Natural killer cell (primary cell): ENCODE measurements at regions not wholly inside any gene's neighbourhood (a gene's known extent, or its start where the extent isn't known, plus 50 kb on each side); places are given as distances from the start of the nearest gene placed in this dataset.

ENCODE experiments used
- ATAC-seq, 3 donors: fragments of 150-1000 bp in 2 of 3; fragments of 200-7000 bp in 1 of 3; cut with Tn5 transposase; 1 replicate in 1 of 3; 2 replicates in 2 of 3; pipeline ENCODE4 v1.10.0; 2021; ENCODE audit warnings: mild to moderate bottlenecking in 2 of 3, moderate library complexity in 2 of 3
- DNase-seq, 2 donors: peaks; one replicate each; pipeline versions ENCODE4 v3.0.0 to v3.0.0-alpha.2; 2013 to 2021; ENCODE audit warnings: mixed read lengths in 1 of 2
- H3K27ac ChIP-seq: one replicate; pipeline ENCODE4 v1.5.1; 2013; ENCODE audit warnings: mild to moderate bottlenecking, low read length
- H3K27me3 ChIP-seq: one replicate; pipeline ENCODE4 v1.6.1; 2013; ENCODE audit warnings: low read length; ENCODE audit not compliant: control insufficient read depth, insufficient read depth
- H3K36me3 ChIP-seq: one replicate; pipeline ENCODE4 v1.6.1; 2013; ENCODE audit warnings: low read length; ENCODE audit not compliant: control insufficient read depth, insufficient read depth
- H3K4me1 ChIP-seq: one replicate; pipeline ENCODE4 v1.6.1; 2013; ENCODE audit warnings: low read length; ENCODE audit not compliant: control insufficient read depth, insufficient read depth
- H3K4me3 ChIP-seq: one replicate; pipeline ENCODE4 v1.5.1; 2013; ENCODE audit warnings: low read length
- H3K9me3 ChIP-seq: one replicate; pipeline ENCODE4 v1.6.1; 2013; ENCODE audit warnings: low read length; ENCODE audit not compliant: control insufficient read depth, insufficient read depth
- H3K27ac Mint-ChIP-seq, 2 donors: one replicate each; pipeline ENCODE4 v1.8.0; 2022; ENCODE audit warnings: mild to moderate bottlenecking in 2 of 2, mixed read lengths in 2 of 2, moderate library complexity in 1 of 2
- H3K27me3 Mint-ChIP-seq, 2 donors: one replicate each; pipeline ENCODE4 v1.8.0; 2022; ENCODE audit warnings: low read depth in 2 of 2, mixed read lengths in 2 of 2
- H3K36me3 Mint-ChIP-seq: one replicate; pipeline ENCODE4 v1.8.0; 2022; ENCODE audit warnings: mixed read lengths
- H3K4me1 Mint-ChIP-seq, 2 donors: one replicate each; pipeline ENCODE4 v1.8.0; 2022; ENCODE audit warnings: mixed read lengths in 2 of 2
- H3K4me3 Mint-ChIP-seq: one replicate; pipeline ENCODE4 v1.8.0; 2022; ENCODE audit warnings: mild to moderate bottlenecking, moderate library complexity, mixed read lengths
- H3K9me3 Mint-ChIP-seq, 2 donors: one replicate each; pipeline ENCODE4 v1.8.0; 2022; ENCODE audit warnings: mixed read lengths in 2 of 2
- CTCF ChIP-seq: fragments of 200-600 bp; IDR thresholded peaks from one replicate; pipeline ENCODE4 v1.8.0; 2022; ENCODE audit warnings: antibody characterized with exemption
- WGBS: methylation state at CpG from one replicate; pipeline ENCODE4 v1.1.7; 2013; ENCODE audit warnings: missing lambda C conversion rate; ENCODE audit not compliant: insufficient coverage; 5-methylcytosine and 5-hydroxymethylcytosine counted together
- intact Hi-C: fragments of 100-400 bp; cut with micrococcal nuclease; formaldehyde crosslinking; loops from one replicate; pipeline ENCODE4 v1.14.2; 2022

- Histone ChIP-seq H3K4me1 (no peaks in the 10 kb centered on the region), H3K36me3 (no peaks in the 10 kb centered on the region), H3K4me3 (no peak overlapping the region), H3K27me3 (no peaks in the 10 kb centered on the region), H3K27ac (no peak overlapping the region), H3K9me3 (no peaks in the 10 kb centered on the region)
- Mint-ChIP-seq H3K9me3 (no peaks in the 10 kb centered on the region), H3K4me3 (no peak overlapping the region), H3K27me3 (peaks cover 6 to 7% of the 10 kb centered on the region in 2 donors), H3K27ac (no peak overlapping the region), H3K4me1 (no peaks in the 10 kb centered on the region), H3K36me3 (no peaks in the 10 kb centered on the region)
- 78% methylated on average over 1 of the region's 2 CpGs for WGBS
- no peak for ATAC-seq
- intact Hi-C loops: no loop called here
- no peak for DNase-seq
- no peak for TF ChIP-seq CTCF
Measured at GRCh38 chr10:33841678-33842077, 507.2 kb upstream of the NRP1 start.

GRCh38 chr10:33838731-33839130 is 504.3 kb upstream of the NRP1 start:
- Histone ChIP-seq H3K9me3 (no peaks in the 10 kb centered on the region), H3K4me1 (no peaks in the 10 kb centered on the region), H3K27me3 (no peaks in the 10 kb centered on the region), H3K27ac (no peak overlapping the region), H3K36me3 (no peaks in the 10 kb centered on the region), H3K4me3 (no peak overlapping the region)
- H3K36me3 Mint-ChIP-seq: no peaks in the 10 kb centered on the region
- H3K4me1 Mint-ChIP-seq: no peaks in the 10 kb centered on the region
- ATAC-seq (no peak), DNase-seq (no peak)
- no peak for TF ChIP-seq CTCF
- intact Hi-C loops: no loop called here
- 60% methylated on average over 1 of the region's 3 CpGs for WGBS
- no peaks in the 10 kb centered on the region for H3K27me3 Mint-ChIP-seq
- H3K4me3 Mint-ChIP-seq: no peak overlapping the region
- no peak overlapping the region for H3K27ac Mint-ChIP-seq
- no peaks in the 10 kb centered on the region for H3K9me3 Mint-ChIP-seq

GRCh38 chr10:33837736-33838135 is 503.3 kb upstream of the NRP1 start:
- Mint-ChIP-seq H3K4me3 (no peak overlapping the region), H3K4me1 (no peaks in the 10 kb centered on the region), H3K9me3 (no peaks in the 10 kb centered on the region), H3K27me3 (no peaks in the 10 kb centered on the region), H3K27ac (no peak overlapping the region), H3K36me3 (no peaks in the 10 kb centered on the region)
- ATAC-seq: no peak
- intact Hi-C loops: no loop called here
- Histone ChIP-seq H3K4me3 (no peak overlapping the region), H3K9me3 (no peaks in the 10 kb centered on the region), H3K27me3 (no peaks in the 10 kb centered on the region), H3K36me3 (no peaks in the 10 kb centered on the region), H3K4me1 (no peaks in the 10 kb centered on the region), H3K27ac (no peak overlapping the region)
- 68% methylated on average over 6 of the region's 6 CpGs for WGBS
- no peak for TF ChIP-seq CTCF
- DNase-seq: no peak

- 83% methylated on average over 1 of the region's 1 CpG for WGBS
- no peaks in the 10 kb centered on the region for H3K27me3 ChIP-seq
- Mint-ChIP-seq H3K4me3 (no peak overlapping the region), H3K27me3 (peaks cover 3 to 8% of the 10 kb centered on the region in 2 donors), H3K9me3 (no peaks in the 10 kb centered on the region), H3K36me3 (no peaks in the 10 kb centered on the region), H3K27ac (no peak overlapping the region), H3K4me1 (no peaks in the 10 kb centered on the region)
- no peaks in the 10 kb centered on the region for H3K4me1 ChIP-seq
- DNase-seq: no peak
- H3K36me3 ChIP-seq: no peaks in the 10 kb centered on the region
- H3K9me3 ChIP-seq: no peaks in the 10 kb centered on the region
- H3K4me3 ChIP-seq: no peak overlapping the region
- intact Hi-C loops: no loop called here
- no peak for ATAC-seq
- H3K27ac ChIP-seq: no peak overlapping the region
- no peak for TF ChIP-seq CTCF
Measured at GRCh38 chr10:33835556-33835955, 501.1 kb upstream of the NRP1 start.
